GM12864 (cell line): ENCODE measurements at regions not wholly inside any gene's neighbourhood (a gene's known extent, or its start where the extent isn't known, plus 50 kb on each side); places are given as distances from the start of the nearest gene placed in this dataset.

Experiments used
- DNase-seq: peaks from one replicate; pipeline ENCODE4 v3.0.0-alpha.2; 2011; ENCODE audit warnings: low read depth
- H3K4me3 ChIP-seq: 2 replicates; pipeline ENCODE4 v1.5.1; 2011; ENCODE audit warnings: mild to moderate bottlenecking, low read depth, low read length, control low read depth
- CTCF ChIP-seq: IDR thresholded peaks from 2 replicates; pipeline ENCODE4 v1.5.1; 2011; ENCODE audit warnings: low read depth, mild to moderate bottlenecking, moderate library complexity, low read length, control low read depth, inconsistent platforms; ENCODE audit errors: missing control alignments

- TF ChIP-seq CTCF, result no peak
- DNase-seq, result no peak
- no peak overlapping the region for H3K4me3 ChIP-seq
Measured at GRCh38 chr7:16323313-16323712, 98.0 kb downstream of the CRPPA start.

- DNase-seq, result no peak
- no peak for TF ChIP-seq CTCF
Measured at GRCh38 chr7:16320099-16320660, 101.2 kb downstream of the CRPPA start.

GRCh38 chr7:16318989-16319915 lies 102.1 kb downstream of the CRPPA start:
- DNase-seq, result no peak
- no peak overlapping the region for H3K4me3 ChIP-seq
- no peak for TF ChIP-seq CTCF

More at GRCh38 chr7:16320099-16320660, 101.2 kb downstream of the CRPPA start:
- H3K4me3 ChIP-seq, result no peak overlapping the region

GRCh38 chr7:16318463-16318862 lies 102.9 kb downstream of the CRPPA start:
- no peak overlapping the region for H3K4me3 ChIP-seq
- DNase-seq, result no peak
- TF ChIP-seq CTCF, result no peak

GRCh38 chr7:16317406-16317805 lies 103.9 kb downstream of the CRPPA start:
- no peak for TF ChIP-seq CTCF
- no peak overlapping the region for H3K4me3 ChIP-seq
- no peak for DNase-seq

GRCh38 chr7:16315280-16315679 lies 106.1 kb downstream of the CRPPA start:
- DNase-seq, result no peak
- H3K4me3 ChIP-seq, result no peak overlapping the region
- TF ChIP-seq CTCF, result no peak
